Testis (tissue), 2 donors: ENCODE measurements at regions not wholly inside any gene's neighbourhood (a gene's known extent, or its start where the extent isn't known, plus 50 kb on each side); places are given as distances from the start of the nearest gene placed in this dataset.
A peak's percentile ranks its signal among the peaks of the same experiment; 100 is the strongest.

ENCODE experiments used
- POLR2A ChIP-seq: fragments of 450-650 bp; IDR thresholded peaks from one replicate; pipeline ENCODE4 v1.6.1; 2017; ENCODE audit warnings: antibody characterized with exemption, mild to moderate bottlenecking, moderate library complexity
- TF ChIP-seq, protein P1 (sequence below), 3 experiments: fragments of 450-650 bp in 2 of 3; fragments of 200-600 bp in 1 of 3; sonication (generic) in 1 of 3; IDR thresholded peaks; one replicate each; pipeline ENCODE4 v1.5.1; 2016 to 2019; ENCODE audit warnings: antibody characterized with exemption in 3 of 3, mild to moderate bottlenecking in 2 of 3, moderate library complexity in 1 of 3

DNA sequence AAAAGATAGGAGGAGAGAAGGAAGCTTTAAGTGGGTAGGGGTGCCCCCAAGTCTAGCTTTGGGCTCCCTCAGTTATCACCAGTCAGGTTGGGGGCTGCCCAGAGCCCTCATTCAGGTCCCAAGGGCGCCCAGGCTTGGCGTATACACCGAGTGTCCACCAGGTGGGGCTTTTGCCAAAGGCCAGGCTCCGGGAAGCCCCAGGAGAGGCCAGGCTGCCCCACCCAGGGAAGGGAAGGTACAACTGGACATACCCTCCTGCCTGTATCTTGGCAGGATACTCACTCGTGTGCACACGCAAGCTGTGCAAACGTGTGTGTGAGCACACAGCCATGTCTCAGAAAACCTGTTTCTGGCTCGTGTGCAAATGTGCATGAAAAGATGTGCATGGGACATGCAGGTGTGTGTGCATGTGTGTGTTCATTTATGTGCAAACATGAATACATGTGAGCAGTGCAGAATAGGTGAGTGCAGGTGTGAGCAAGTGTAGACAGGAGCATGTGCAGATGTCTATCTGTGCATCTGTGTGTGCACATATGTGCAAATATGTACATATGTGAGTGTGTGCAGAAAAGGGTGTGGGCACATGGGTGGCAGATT is 103.9 kb upstream of the MYL2 start:
- TF ChIP-seq, protein P1, sequence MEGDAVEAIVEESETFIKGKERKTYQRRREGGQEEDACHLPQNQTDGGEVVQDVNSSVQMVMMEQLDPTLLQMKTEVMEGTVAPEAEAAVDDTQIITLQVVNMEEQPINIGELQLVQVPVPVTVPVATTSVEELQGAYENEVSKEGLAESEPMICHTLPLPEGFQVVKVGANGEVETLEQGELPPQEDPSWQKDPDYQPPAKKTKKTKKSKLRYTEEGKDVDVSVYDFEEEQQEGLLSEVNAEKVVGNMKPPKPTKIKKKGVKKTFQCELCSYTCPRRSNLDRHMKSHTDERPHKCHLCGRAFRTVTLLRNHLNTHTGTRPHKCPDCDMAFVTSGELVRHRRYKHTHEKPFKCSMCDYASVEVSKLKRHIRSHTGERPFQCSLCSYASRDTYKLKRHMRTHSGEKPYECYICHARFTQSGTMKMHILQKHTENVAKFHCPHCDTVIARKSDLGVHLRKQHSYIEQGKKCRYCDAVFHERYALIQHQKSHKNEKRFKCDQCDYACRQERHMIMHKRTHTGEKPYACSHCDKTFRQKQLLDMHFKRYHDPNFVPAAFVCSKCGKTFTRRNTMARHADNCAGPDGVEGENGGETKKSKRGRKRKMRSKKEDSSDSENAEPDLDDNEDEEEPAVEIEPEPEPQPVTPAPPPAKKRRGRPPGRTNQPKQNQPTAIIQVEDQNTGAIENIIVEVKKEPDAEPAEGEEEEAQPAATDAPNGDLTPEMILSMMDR (IDR thresholded peaks at IDR 0.05), result peak; percentile 55 to 65 (median 60)
- TF ChIP-seq POLR2A, result no peak
